T-cell (primary cell): ENCODE measurements at regions not wholly inside any gene's neighbourhood (a gene's known extent, or its start where the extent isn't known, plus 50 kb on each side); places are given as distances from the start of the nearest gene placed in this dataset.

ENCODE experiments used
- ATAC-seq, 4 experiments: fragments of 200-7000 bp in 3 of 4; fragments of 150-1000 bp in 1 of 4; cut with Tn5 transposase; replicated peaks in 1 of 4; 1 replicate in 3 of 4; 2 replicates in 1 of 4; pipeline ENCODE4 v1.10.0; 2021; ENCODE audit warnings: moderate library complexity in 3 of 4, mild to moderate bottlenecking in 2 of 4, moderate number of reproducible peaks in 1 of 4
- CTCF ChIA-PET, 2 donors: fragments of 300-600 bp; sonication (Branson Sonifier 250); formaldehyde crosslinking; loops; one replicate each; lab custom pipeline; 2022; ENCODE audit warnings: antibody characterized with exemption in 2 of 2; lab: Charles Lee
- POLR2A ChIA-PET, 2 donors: fragments of 300-600 bp; sonication (Branson Sonifier 250); formaldehyde crosslinking; loops; one replicate each; lab custom pipeline; 2022; ENCODE audit warnings: antibody characterized with exemption in 2 of 2; lab: Charles Lee
- DNase-seq, 35 experiments: peaks; one replicate each; pipeline versions ENCODE4 v3.0.0 to v3.0.0-alpha.2; 2013 to 2023
- H3K27ac ChIP-seq: one replicate; pipeline ENCODE4 v1.5.1; 2013; ENCODE audit warnings: low read length
- H3K27me3 ChIP-seq, 2 experiments: replicated peaks in 1 of 2; 1 replicate in 1 of 2; 2 replicates in 1 of 2; pipeline versions ENCODE4 v1.6.1 to v1.7.0; 2013; ENCODE audit warnings: low read length in 1 of 2, mixed read lengths in 1 of 2; ENCODE audit not compliant: control insufficient read depth in 2 of 2, insufficient read depth in 2 of 2; ENCODE audit errors: extremely low read depth in 1 of 2
- H3K36me3 ChIP-seq, 2 donors: 1 replicate in 1 of 2; 2 replicates in 1 of 2; pipeline versions ENCODE4 v1.6.1 to v1.7.0; 2013; ENCODE audit warnings: low read length in 1 of 2; ENCODE audit not compliant: control insufficient read depth in 2 of 2, insufficient read depth in 1 of 2; ENCODE audit errors: extremely low read depth in 1 of 2
- H3K4me1 ChIP-seq, 2 experiments: 1 replicate in 1 of 2; 2 replicates in 1 of 2; pipeline versions ENCODE4 v1.6.1 to v1.7.0; 2013; ENCODE audit warnings: low read length in 2 of 2, mixed read lengths in 1 of 2; ENCODE audit not compliant: insufficient read depth in 2 of 2, control insufficient read depth in 1 of 2; ENCODE audit errors: extremely low read depth in 1 of 2
- H3K4me3 ChIP-seq, 2 donors: 1 replicate in 1 of 2; 2 replicates in 1 of 2; pipeline versions ENCODE4 v1.5.1 to v1.7.0; 2013; ENCODE audit warnings: mild to moderate bottlenecking in 2 of 2, low read length in 1 of 2, moderate library complexity in 1 of 2; ENCODE audit not compliant: control insufficient read depth in 1 of 2; ENCODE audit errors: extremely low read depth in 1 of 2
- H3K9me3 ChIP-seq: 2 replicates; pipeline ENCODE4 v1.7.0; 2013
- H3K27ac Mint-ChIP-seq, 2 donors: one replicate each; pipeline ENCODE4 v1.8.0; 2020 to 2021; ENCODE audit warnings: mild to moderate bottlenecking in 2 of 2, mixed read lengths in 2 of 2
- H3K27me3 Mint-ChIP-seq, 2 donors: one replicate each; pipeline ENCODE4 v1.8.0; 2021 to 2022; ENCODE audit warnings: mixed read lengths in 2 of 2
- H3K36me3 Mint-ChIP-seq: one replicate; pipeline ENCODE4 v1.8.0; 2021; ENCODE audit warnings: mixed read lengths
- H3K4me1 Mint-ChIP-seq, 3 donors: one replicate each; pipeline ENCODE4 v1.8.0; 2020 to 2022; ENCODE audit warnings: mixed read lengths in 3 of 3, mild to moderate bottlenecking in 1 of 3
- H3K4me3 Mint-ChIP-seq, 3 donors: one replicate each; pipeline ENCODE4 v1.8.0; 2020 to 2022; ENCODE audit warnings: mild to moderate bottlenecking in 3 of 3, mixed read lengths in 3 of 3, moderate library complexity in 3 of 3
- H3K9me3 Mint-ChIP-seq, 3 donors: one replicate each; pipeline ENCODE4 v1.8.0; 2020 to 2022; ENCODE audit warnings: mixed read lengths in 3 of 3
- WGBS: methylation state at CpG from one replicate; pipeline ENCODE4 v1.1.5; 2013; ENCODE audit warnings: missing lambda C conversion rate; ENCODE audit not compliant: insufficient coverage; 5-methylcytosine and 5-hydroxymethylcytosine counted together

GRCh38 chr3:158882445-158882844 is 80.6 kb downstream of the MFSD1 start:
- Histone ChIP-seq H3K27me3 (peaks cover 0 to 3% of the 10 kb centered on the region in 2 experiments), H3K4me1 (no peaks in the 10 kb centered on the region), H3K9me3 (no peaks in the 10 kb centered on the region), H3K4me3 (no peak overlapping the region), H3K36me3 (no peaks in the 10 kb centered on the region), H3K27ac (no peak overlapping the region)
- peaks cover 0 to 2% of the 10 kb centered on the region in 2 donors for H3K27me3 Mint-ChIP-seq
- no peak overlapping the region for H3K4me3 Mint-ChIP-seq
- H3K27ac Mint-ChIP-seq: no peak overlapping the region
- CTCF ChIA-PET: no interaction called here
- peaks cover 11 to 12% (median 12%) of the 10 kb centered on the region in 3 donors for H3K9me3 Mint-ChIP-seq
- no peaks in the 10 kb centered on the region for H3K4me1 Mint-ChIP-seq
- H3K36me3 Mint-ChIP-seq: peaks cover 3% of the 10 kb centered on the region
- DNase-seq (no peak), ATAC-seq (no peak)
- POLR2A ChIA-PET: no interaction called here
- WGBS: no CpG with 5 or more reads among the region's 4 CpGs

- no peaks in the 10 kb centered on the region for H3K4me1 Mint-ChIP-seq
- Histone ChIP-seq H3K9me3 (no peaks in the 10 kb centered on the region), H3K4me3 (no peak overlapping the region), H3K36me3 (no peaks in the 10 kb centered on the region), H3K27ac (no peak overlapping the region), H3K27me3 (peaks cover 0 to 3% of the 10 kb centered on the region in 2 experiments), H3K4me1 (no peaks in the 10 kb centered on the region)
- no peak overlapping the region for H3K27ac Mint-ChIP-seq
- no peaks in the 10 kb centered on the region for H3K36me3 Mint-ChIP-seq
- ATAC-seq: no peak
- no peak for DNase-seq
- ChIA-PET POLR2A (no interaction called here), CTCF (no interaction called here)
- no peak overlapping the region for H3K4me3 Mint-ChIP-seq
- peaks cover 0 to 17% of the 10 kb centered on the region in 2 donors for H3K27me3 Mint-ChIP-seq
- WGBS: 100% methylated on average over 2 of the region's 6 CpGs
- no peaks in the 10 kb centered on the region for H3K9me3 Mint-ChIP-seq
Measured at GRCh38 chr3:158896729-158897128, 94.9 kb downstream of the MFSD1 start.

DNA sequence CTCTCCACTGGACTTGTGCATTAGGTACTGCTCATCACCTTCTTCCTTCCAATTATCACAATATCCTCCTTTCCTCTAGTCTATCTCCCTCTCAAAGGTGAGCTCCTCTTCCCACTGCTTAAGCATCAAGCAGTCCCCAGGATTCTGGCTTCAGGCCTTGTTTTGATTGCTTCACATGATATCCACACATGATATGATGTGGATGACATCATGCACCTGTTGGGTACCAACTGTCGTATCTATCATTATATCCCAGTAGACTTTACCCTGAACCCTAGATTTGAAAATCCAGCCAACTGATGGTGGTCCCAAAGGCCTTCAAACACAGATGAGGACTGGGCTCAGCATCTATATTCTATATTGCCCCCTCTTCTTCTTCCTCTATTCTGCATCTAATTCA is 104.9 kb downstream of the MFSD1 start:
- H3K36me3 ChIP-seq: no peaks in the 10 kb centered on the region
- CTCF ChIA-PET: no interaction called here
- peaks cover 0 to 5% (median 0%) of the 10 kb centered on the region in 3 donors for H3K9me3 Mint-ChIP-seq

GRCh38 chr3:158908187-158908734 is 106.4 kb downstream of the MFSD1 start:
- H3K4me1 ChIP-seq: no peaks in the 10 kb centered on the region
- Mint-ChIP-seq H3K4me1 (no peaks in the 10 kb centered on the region), H3K27ac (no peak overlapping the region), H3K9me3 (peaks cover 0 to 5% (median 0%) of the 10 kb centered on the region in 3 donors), H3K36me3 (no peaks in the 10 kb centered on the region), H3K27me3 (peaks cover 4 to 16% of the 10 kb centered on the region in 2 donors), H3K4me3 (no peak overlapping the region)
- ATAC-seq (no peak), DNase-seq (no peak)
- 43% methylated on average over 1 of the region's 2 CpGs for WGBS
- POLR2A ChIA-PET: no interaction called here
- no peaks in the 10 kb centered on the region for H3K9me3 ChIP-seq
- H3K27me3 ChIP-seq: no peaks in the 10 kb centered on the region
- H3K36me3 ChIP-seq: no peaks in the 10 kb centered on the region
- CTCF ChIA-PET: no interaction called here
- H3K4me3 ChIP-seq: no peak overlapping the region
- H3K27ac ChIP-seq: no peak overlapping the region

More for the DNA sequence above, 104.9 kb downstream of the MFSD1 start:
- Mint-ChIP-seq H3K4me1 (no peaks in the 10 kb centered on the region), H3K36me3 (no peaks in the 10 kb centered on the region), H3K4me3 (no peak overlapping the region), H3K27ac (no peak overlapping the region), H3K27me3 (peaks cover 2 to 16% of the 10 kb centered on the region in 2 donors)
- Histone ChIP-seq H3K4me1 (no peaks in the 10 kb centered on the region), H3K4me3 (no peak overlapping the region), H3K9me3 (no peaks in the 10 kb centered on the region), H3K27ac (no peak overlapping the region), H3K27me3 (no peaks in the 10 kb centered on the region)
- DNase-seq (no peak), ATAC-seq (no peak)
- WGBS: 100% methylated on average over 1 of the region's 1 CpG
- POLR2A ChIA-PET: no interaction called here

- ChIA-PET CTCF (interaction anchor here in 1 of 2 donors (0.7 kb wide), 1 partner anchor 9 kb away, joined by 9 read pairs; no protein-coding TSS in a partner anchor), POLR2A (no interaction called here)
- no peaks in the 10 kb centered on the region for H3K36me3 Mint-ChIP-seq
- H3K27me3 ChIP-seq: no peaks in the 10 kb centered on the region
- WGBS: no CpG with 5 or more reads among the region's 2 CpGs
- H3K4me1 Mint-ChIP-seq: no peaks in the 10 kb centered on the region
- H3K27me3 Mint-ChIP-seq: peaks cover 4 to 16% of the 10 kb centered on the region in 2 donors
- ATAC-seq (no peak), DNase-seq (no peak)
- H3K27ac ChIP-seq: no peak overlapping the region
- no peaks in the 10 kb centered on the region for H3K9me3 ChIP-seq
- H3K9me3 Mint-ChIP-seq: peaks cover 0 to 5% (median 0%) of the 10 kb centered on the region in 3 donors
- no peaks in the 10 kb centered on the region for H3K36me3 ChIP-seq
- H3K27ac Mint-ChIP-seq: no peak overlapping the region
- H3K4me1 ChIP-seq: no peaks in the 10 kb centered on the region
- H3K4me3 Mint-ChIP-seq: no peak overlapping the region
- H3K4me3 ChIP-seq: no peak overlapping the region
Measured at GRCh38 chr3:158909870-158910269, 108.0 kb downstream of the MFSD1 start.

- Histone ChIP-seq H3K27ac (no peak overlapping the region), H3K4me3 (no peak overlapping the region), H3K4me1 (no peaks in the 10 kb centered on the region), H3K27me3 (no peaks in the 10 kb centered on the region), H3K36me3 (no peaks in the 10 kb centered on the region), H3K9me3 (no peaks in the 10 kb centered on the region)
- Mint-ChIP-seq H3K9me3 (peaks cover 0 to 3% (median 0%) of the 10 kb centered on the region in 3 donors), H3K27ac (no peak overlapping the region), H3K27me3 (peaks cover 5 to 7% of the 10 kb centered on the region in 2 donors), H3K36me3 (no peaks in the 10 kb centered on the region), H3K4me3 (no peak overlapping the region), H3K4me1 (no peaks in the 10 kb centered on the region)
- CTCF ChIA-PET: no interaction called here
- ATAC-seq (no peak), DNase-seq (no peak)
- POLR2A ChIA-PET: no interaction called here
- WGBS: 100% methylated on average over 3 of the region's 6 CpGs
Measured at GRCh38 chr3:158911586-158911985, 109.7 kb downstream of the MFSD1 start.

DNA sequence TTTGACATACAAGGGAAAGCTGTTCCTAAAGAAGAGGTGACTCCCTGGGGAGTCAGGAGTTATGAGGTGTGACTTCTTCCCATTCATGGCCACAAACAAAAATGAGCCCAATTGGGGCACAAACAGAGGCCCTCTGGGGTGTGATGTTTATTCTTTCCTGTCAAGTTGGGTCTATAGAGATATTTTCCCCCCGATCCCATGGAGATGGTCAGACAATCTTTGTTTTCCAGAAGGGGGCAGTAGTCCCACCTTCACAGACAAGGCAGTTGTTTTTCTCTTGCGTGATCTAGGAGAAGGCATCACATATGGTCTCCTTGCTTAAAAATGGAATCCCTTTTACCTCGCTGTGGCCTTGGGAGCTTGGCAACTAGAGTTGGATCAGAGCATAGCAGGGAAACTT is 110.3 kb downstream of the MFSD1 start:
- ChIA-PET CTCF (no interaction called here), POLR2A (no interaction called here)
- no peak overlapping the region for H3K4me3 ChIP-seq
- H3K4me1 Mint-ChIP-seq: no peaks in the 10 kb centered on the region
- no peaks in the 10 kb centered on the region for H3K36me3 ChIP-seq
- no peaks in the 10 kb centered on the region for H3K4me1 ChIP-seq
- no peaks in the 10 kb centered on the region for H3K9me3 Mint-ChIP-seq
- H3K27me3 Mint-ChIP-seq: peaks cover 2 to 5% of the 10 kb centered on the region in 2 donors
- H3K36me3 Mint-ChIP-seq: no peaks in the 10 kb centered on the region
- H3K9me3 ChIP-seq: no peaks in the 10 kb centered on the region
- H3K27me3 ChIP-seq: no peaks in the 10 kb centered on the region
- H3K4me3 Mint-ChIP-seq: no peak overlapping the region
- ATAC-seq (no peak), DNase-seq (no peak)
- H3K27ac ChIP-seq: no peak overlapping the region
- H3K27ac Mint-ChIP-seq: no peak overlapping the region
- 50% methylated on average over 1 of the region's 3 CpGs for WGBS
